LoVo (cell line): ENCODE measurements at regions not wholly inside any gene's neighbourhood (a gene's known extent, or its start where the extent isn't known, plus 50 kb on each side); places are given as distances from the start of the nearest gene placed in this dataset.

Experiments
- DNase-seq: peaks from one replicate; pipeline ENCODE4 v3.0.0-alpha.2; 2016; ENCODE audit warnings: low spot score

GRCh38 chr2:223396993-223397392 lies 205.2 kb downstream of the SCG2 start:
- DNase-seq, result no peak

- DNase-seq, result no peak
Measured at GRCh38 chr2:223399357-223399957, 202.7 kb downstream of the SCG2 start.

GRCh38 chr2:223404616-223405015 lies 197.5 kb downstream of the SCG2 start:
- no peak for DNase-seq

- DNase-seq, result no peak
Measured at GRCh38 chr2:223414646-223415045, 187.5 kb downstream of the SCG2 start.

GRCh38 chr2:223415071-223415470 lies 187.1 kb downstream of the SCG2 start:
- DNase-seq, result no peak

DNA sequence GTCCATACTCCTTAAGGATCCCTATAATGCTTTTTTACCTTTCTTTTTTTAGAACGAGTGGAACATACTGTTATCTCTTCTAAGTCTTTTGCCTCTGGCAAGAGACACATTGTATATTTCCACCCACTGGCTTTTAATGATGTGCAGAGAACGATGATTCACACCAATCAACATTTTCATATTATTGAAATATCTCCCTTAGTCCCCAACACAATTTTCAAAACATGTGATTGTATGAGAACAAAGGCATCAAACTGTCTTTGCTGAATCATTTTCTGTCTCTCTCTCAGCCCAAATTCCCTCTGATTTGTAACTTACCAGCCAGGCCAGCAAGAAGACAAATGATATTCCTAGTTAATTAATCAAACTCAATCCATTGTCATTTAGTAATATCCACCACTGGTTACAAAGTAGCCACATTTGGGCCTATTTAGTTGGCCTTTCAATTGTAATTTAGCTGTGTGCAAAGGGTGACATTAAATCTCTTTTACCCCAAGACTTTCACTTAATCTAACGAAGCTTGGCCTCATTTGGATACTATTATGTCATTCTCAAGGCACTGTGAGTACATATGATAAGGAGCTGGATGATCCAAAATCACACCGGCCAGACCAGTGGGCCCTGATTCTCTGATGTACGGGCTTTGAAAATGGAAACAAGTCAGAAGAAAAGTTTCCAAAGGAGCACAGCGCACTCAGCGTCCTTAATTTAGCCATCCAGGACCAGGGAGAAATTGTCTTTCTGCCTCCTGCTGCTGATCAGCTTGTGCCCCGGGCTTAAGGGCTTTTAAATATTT lies 185.1 kb downstream of the SCG2 start:
- DNase-seq, result no peak

GRCh38 chr2:223418131-223418530 lies 184.0 kb downstream of the SCG2 start:
- DNase-seq, result no peak

DNA sequence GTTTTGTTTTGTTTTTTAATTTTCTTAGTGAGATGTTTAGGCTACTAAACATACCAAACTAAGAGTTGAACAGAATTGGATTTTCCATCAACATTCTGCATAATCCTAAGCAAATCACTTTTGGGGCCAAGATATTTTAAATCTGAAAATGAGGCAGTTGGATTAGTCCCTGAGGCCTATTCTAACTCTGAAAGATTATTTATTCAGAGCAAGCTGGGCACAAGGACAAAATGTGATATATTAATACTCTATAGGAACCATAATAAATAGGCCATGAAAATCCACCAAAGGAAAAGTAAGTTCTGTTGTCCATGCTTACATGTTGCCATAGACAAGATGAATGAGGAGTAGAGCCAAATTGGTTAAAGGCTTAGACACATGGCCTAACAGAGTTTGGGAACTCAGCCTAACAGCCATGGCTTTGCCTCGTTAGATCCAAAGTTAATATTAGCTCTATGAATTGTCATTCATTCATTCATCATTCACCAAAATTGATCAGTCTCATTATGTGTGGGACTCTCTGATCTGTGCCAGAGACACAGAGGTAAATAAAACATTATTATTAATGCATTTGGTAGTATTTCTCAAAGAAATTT lies 183.5 kb downstream of the SCG2 start:
- DNase-seq, result no peak

- no peak for DNase-seq
Measured at GRCh38 chr2:223420048-223420447, 182.1 kb downstream of the SCG2 start.

- no peak for DNase-seq
Measured at GRCh38 chr2:223431479-223431878, 170.7 kb downstream of the SCG2 start.

DNA sequence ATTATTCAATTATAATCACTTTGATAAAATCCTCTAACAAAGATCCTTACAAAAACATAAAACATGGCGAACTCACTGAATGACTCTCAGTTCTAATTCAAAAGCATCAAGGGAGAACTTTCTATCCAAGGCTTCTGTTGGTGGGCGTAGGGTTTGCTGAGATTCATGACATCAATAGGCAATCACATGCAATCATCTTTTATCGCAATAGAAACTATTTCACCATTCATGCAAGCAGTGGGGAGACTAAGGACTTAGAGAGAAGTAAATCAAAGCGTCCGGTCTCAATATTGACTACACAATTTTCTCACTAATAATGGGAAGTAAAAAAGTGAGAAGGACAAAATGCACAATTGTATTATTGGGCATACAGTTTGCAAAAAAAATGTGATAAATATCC lies 168.7 kb downstream of the SCG2 start:
- no peak for DNase-seq

- DNase-seq, result no peak
Measured at GRCh38 chr2:223437788-223438187, 164.4 kb downstream of the SCG2 start.

DNA sequence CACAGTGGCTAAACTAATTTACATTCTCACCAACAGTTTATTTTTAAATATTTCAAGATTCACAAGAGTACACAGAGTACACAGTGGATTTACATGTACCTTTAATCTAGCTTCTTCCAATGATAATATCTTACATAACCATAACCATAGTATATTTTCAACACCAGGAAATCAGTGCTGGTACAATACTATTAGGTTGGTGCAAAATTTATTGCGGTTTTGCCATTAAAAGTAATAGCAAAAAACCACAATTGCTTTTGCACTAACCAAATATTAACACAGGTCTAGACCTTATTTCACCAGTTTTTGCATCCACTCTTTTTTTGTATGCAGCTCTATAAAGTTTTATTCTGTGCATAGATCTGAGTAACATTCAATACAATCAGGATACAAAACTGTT lies 163.0 kb downstream of the SCG2 start:
- DNase-seq, result no peak

- DNase-seq, result no peak
Measured at GRCh38 chr2:223439786-223440185, 162.4 kb downstream of the SCG2 start.

DNA sequence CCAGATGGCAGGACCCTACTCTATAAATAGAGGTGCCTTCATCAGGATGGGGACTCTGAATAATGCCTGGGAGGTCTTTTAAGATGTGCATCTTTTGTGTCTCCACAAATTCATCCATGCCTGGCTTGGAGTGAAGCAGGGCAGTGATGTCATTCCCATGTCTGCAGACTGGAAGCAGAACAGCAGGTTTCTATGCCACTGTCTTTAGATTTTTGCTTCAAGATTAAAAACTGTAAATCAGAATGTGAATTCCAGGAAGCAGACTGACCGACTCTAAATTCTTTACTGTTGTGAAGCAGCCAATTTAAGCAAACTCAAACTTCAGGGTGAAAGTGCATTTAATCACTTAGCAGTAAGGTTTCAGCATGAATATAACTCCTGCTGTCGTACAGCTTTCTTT lies 159.3 kb downstream of the SCG2 start:
- DNase-seq, result no peak

GRCh38 chr2:223450246-223450645 lies 151.9 kb downstream of the SCG2 start:
- DNase-seq, result no peak

DNA sequence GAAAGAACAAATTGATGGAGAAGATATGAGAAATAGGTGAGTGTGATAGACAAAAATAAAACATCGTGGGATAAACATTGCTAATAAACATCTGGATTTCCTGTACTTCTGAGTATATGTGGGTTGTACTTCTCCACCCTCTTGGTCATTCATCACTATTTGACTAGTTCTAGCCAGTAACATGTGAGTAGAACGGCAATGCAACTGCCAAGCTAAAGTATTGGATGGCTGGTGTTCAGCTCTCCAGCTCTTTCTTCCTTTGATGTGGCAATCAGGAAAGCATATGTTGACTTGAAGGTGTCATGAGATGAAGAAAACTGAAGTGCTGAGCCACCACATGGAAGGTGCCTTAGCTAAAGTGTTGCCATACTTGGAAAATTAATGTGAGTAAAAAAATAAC lies 144.9 kb downstream of the SCG2 start:
- DNase-seq, result no peak

DNA sequence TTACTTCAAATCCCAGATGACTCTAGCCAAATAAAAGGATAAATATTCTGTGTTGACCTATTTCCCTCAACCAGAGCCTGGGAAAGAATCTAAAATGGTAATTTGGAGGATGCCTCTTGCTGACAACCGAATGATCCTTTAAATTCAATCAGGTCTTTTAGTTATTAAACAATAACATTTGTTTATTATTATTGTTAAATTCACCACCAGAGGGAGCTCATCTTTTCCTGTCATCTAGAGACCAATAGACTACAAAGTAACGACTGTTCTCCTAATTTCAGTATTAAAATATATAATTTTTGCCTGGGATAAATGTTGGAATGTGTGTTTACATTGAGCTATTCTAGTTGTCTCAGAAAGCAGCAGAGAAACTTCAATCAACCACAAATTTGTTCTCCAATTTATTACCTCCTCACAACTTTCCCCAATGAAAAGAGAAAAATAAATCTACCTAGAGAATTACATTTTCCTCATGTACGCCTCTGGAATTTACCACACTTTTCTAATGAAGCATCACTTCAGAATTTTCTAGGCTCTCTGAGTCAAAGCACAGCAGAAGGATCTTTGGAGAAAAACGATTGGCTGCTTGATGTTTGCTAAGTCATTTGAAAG lies 142.7 kb downstream of the SCG2 start:
- DNase-seq, result peak; percentile 41

GRCh38 chr2:223460209-223460608 lies 142.0 kb downstream of the SCG2 start:
- no peak for DNase-seq

DNA sequence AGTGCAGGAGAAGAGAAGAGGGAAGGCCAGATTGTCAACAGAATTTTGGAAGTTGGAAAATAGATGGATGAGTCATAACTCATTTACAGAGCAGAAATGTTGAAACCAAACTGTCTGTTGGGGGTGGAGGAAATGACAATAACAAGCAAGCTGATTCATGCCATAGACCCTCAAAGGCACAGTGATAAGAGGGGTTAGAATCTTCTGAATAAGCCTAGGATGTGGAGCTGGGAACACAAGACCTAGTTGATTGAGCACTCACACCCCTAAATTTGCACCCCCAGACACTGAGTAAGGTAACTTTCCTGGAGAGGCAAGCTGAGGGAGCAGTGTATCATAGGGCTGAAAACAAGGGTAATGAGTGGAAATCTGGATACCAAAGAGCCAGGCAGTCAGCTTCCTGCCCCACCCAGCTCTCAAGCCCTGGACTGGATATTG lies 141.4 kb downstream of the SCG2 start:
- peak; percentile 38 for DNase-seq

- DNase-seq, result no peak
Measured at GRCh38 chr2:223464071-223464470, 138.1 kb downstream of the SCG2 start.

DNA sequence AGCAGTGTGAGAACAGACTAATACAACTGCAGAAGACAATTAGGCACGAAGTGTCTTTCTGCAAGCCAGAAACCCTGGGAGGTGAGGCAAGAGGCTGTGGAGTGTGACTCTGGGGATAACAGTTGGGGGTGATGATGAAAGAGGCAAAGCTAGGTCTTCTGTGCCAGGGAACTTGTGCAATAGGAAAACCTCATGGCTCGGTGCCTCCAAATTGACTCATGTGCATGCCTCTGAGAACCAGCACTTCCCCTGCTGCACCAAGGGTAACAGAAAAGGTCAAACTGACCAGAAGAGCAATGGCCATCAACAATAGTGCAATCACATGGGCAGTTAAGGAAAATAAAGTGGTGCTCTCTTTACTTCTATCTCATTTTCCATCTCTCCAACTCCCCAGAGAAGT lies 136.4 kb downstream of the SCG2 start:
- DNase-seq, result peak; percentile 51

DNA sequence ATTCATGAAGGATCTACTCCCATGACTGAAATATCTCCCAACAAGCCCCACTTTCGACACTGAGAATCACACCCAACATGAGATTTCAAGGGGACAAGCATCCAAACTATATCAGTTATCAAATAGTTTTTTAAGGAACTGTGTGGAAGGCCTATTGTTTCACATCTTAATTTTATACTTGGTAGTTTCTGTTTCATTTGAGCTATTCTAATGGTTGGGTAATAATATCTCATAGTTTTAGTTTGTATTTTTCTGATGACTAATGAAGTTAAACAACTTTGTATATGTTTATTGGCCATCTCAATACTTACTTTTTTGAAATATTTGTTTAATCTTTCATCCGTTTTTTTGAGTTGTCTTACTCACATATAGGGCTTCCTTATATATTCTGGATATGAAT lies 135.0 kb downstream of the SCG2 start:
- DNase-seq, result no peak
